Thyroid gland (tissue), 4 donors: ENCODE measurements at regions not wholly inside any gene's neighbourhood (a gene's known extent, or its start where the extent isn't known, plus 50 kb on each side); places are given as distances from the start of the nearest gene placed in this dataset. TPM values are rescaled to one million over a fixed set of nuclear protein-coding genes. Genes with fewer than 3 reads are reported as not detected.

Experiments used
- DNase-seq, 2 donors: peaks; one replicate each; pipeline ENCODE4 v3.0.0-alpha.2; 2019
- H3K27ac ChIP-seq, 3 donors: fragments of 200-600 bp; sonication (generic); 1 replicate in 2 of 3; 2 replicates in 1 of 3; pipeline ENCODE4 v1.5.1; 2016 to 2019; ENCODE audit warnings: mild to moderate bottlenecking in 1 of 3, moderate library complexity in 1 of 3
- H3K27me3 ChIP-seq: fragments of 200-600 bp; sonication (generic); one replicate; pipeline ENCODE4 v1.5.1; 2019
- H3K36me3 ChIP-seq, 2 donors: fragments of 200-600 bp; sonication (generic); one replicate each; pipeline ENCODE4 v1.5.1; 2016 to 2019
- H3K4me1 ChIP-seq, 2 donors: fragments of 200-600 bp; sonication (generic); one replicate each; pipeline ENCODE4 v1.5.1; 2017 to 2019
- H3K4me3 ChIP-seq, 3 donors: fragments of 200-600 bp; sonication (generic); replicated peaks in 1 of 3; 1 replicate in 2 of 3; 2 replicates in 1 of 3; pipeline ENCODE4 v1.5.1; 2016; ENCODE audit warnings: mild to moderate bottlenecking in 1 of 3
- H3K9me3 ChIP-seq: fragments of 200-600 bp; sonication (generic); one replicate; pipeline ENCODE4 v1.5.1; 2017
- CTCF ChIP-seq, 6 experiments: fragments of 200-600 bp in 3 of 6; fragments of 450-650 bp in 3 of 6; sonication (generic) in 3 of 6; IDR thresholded peaks; one replicate each; pipeline ENCODE4 v1.5.1; 2016 to 2019; ENCODE audit warnings: antibody characterized with exemption in 6 of 6, mild to moderate bottlenecking in 2 of 6, inconsistent platforms in 1 of 6, moderate library complexity in 1 of 6
- POLR2A ChIP-seq, 2 donors: fragments of 450-650 bp; IDR thresholded peaks; one replicate each; pipeline ENCODE4 v1.6.1; 2017; ENCODE audit warnings: antibody characterized with exemption in 2 of 2, mild to moderate bottlenecking in 2 of 2, moderate library complexity in 1 of 2
- WGBS, 2 donors: methylation state at CpG; one replicate each; pipeline ENCODE4 v1.1.5; 2017; 5-methylcytosine and 5-hydroxymethylcytosine counted together
- intact Hi-C: fragments of 100-400 bp; cut with DNase I; formaldehyde crosslinking; loops from one replicate; pipeline ENCODE4 v1.15.1; 2023
- small RNA-seq: library from RNA; depleted of rRNA; stranded (forward); fragments of <200 nt; gene quantifications from one replicate; pipeline ENCODE3, GENCODE V24; 2016

GRCh38 chr21:17889171-17889570, 70.0 kb upstream of the C21orf91 start:
- DNase-seq: no peak
- no peak overlapping the region for H3K27ac ChIP-seq
- intact Hi-C loops: no loop called here
- no peaks in the 10 kb centered on the region for H3K4me1 ChIP-seq
- WGBS, 2 donors: 60 to 74% methylated on average over 1 of the region's 1 CpG
- H3K36me3 ChIP-seq: no peaks in the 10 kb centered on the region
- H3K4me3 ChIP-seq: no peak overlapping the region
- H3K27me3 ChIP-seq: no peaks in the 10 kb centered on the region
- no peaks in the 10 kb centered on the region for H3K9me3 ChIP-seq
- TF ChIP-seq POLR2A (IDR thresholded peaks at IDR 0.05): no peak
- no peak for TF ChIP-seq CTCF (IDR thresholded peaks at IDR 0.05)

- TF ChIP-seq POLR2A (IDR thresholded peaks at IDR 0.05) (no peak), CTCF (IDR thresholded peaks at IDR 0.05) (no peak)
These were observed 50.0 kb upstream of the C21orf91 start for GRCh38 chr21:17869115-17869514.

More at GRCh38 chr21:17869115-17869514, 50.0 kb upstream of the C21orf91 start:
- Histone ChIP-seq H3K4me3 (no peak overlapping the region), H3K4me1 (no peaks in the 10 kb centered on the region), H3K27ac (no peak overlapping the region), H3K9me3 (no peaks in the 10 kb centered on the region), H3K36me3 (no peaks in the 10 kb centered on the region), H3K27me3 (no peaks in the 10 kb centered on the region)
- DNase-seq: no peak
- intact Hi-C loops: no loop called here

Small RNA genes in the stretch of these regions (small RNA-seq; reads per million reads assigned to genes)
- not detected for gene RPL37P3
